Activated CD8-positive, alpha-beta T cell treated with anti-CD3 and anti-CD28 coated beads for 36 hours (primary cell): ENCODE measurements at regions not wholly inside any gene's neighbourhood (a gene's known extent, or its start where the extent isn't known, plus 50 kb on each side); places are given as distances from the start of the nearest gene placed in this dataset.

Experiments used
- ATAC-seq: fragments of 200-7000 bp; cut with Tn5 transposase; one replicate; pipeline ENCODE4 v1.10.0; 2021; ENCODE audit warnings: mild to moderate bottlenecking, moderate library complexity
- CTCF ChIA-PET: fragments of 350-600 bp; sonication (Branson Sonifier 250); formaldehyde crosslinking; loops from one replicate; lab custom pipeline; 2021; ENCODE audit warnings: antibody characterized with exemption; lab: Charles Lee
- POLR2A ChIA-PET: fragments of 350-600 bp; sonication (Branson Sonifier 250); formaldehyde crosslinking; loops from one replicate; lab custom pipeline; 2021; ENCODE audit warnings: antibody characterized with exemption; lab: Charles Lee
- DNase-seq: peaks from one replicate; pipeline ENCODE4 v3.0.0-alpha.2; 2020
- H3K27ac Mint-ChIP-seq: one replicate; pipeline ENCODE4 v1.8.0; 2021; ENCODE audit warnings: mild to moderate bottlenecking, mixed read lengths
- H3K27me3 Mint-ChIP-seq: one replicate; pipeline ENCODE4 v1.8.0; 2021; ENCODE audit warnings: mixed read lengths
- H3K36me3 Mint-ChIP-seq: one replicate; pipeline ENCODE4 v1.8.0; 2021; ENCODE audit warnings: low read depth, mixed read lengths
- H3K4me1 Mint-ChIP-seq: one replicate; pipeline ENCODE4 v1.8.0; 2021; ENCODE audit warnings: low read depth, mixed read lengths
- H3K4me3 Mint-ChIP-seq: one replicate; pipeline ENCODE4 v1.8.0; 2021; ENCODE audit warnings: mild to moderate bottlenecking, moderate library complexity, mixed read lengths
- H3K9me3 Mint-ChIP-seq: one replicate; pipeline ENCODE4 v1.8.0; 2021; ENCODE audit warnings: mixed read lengths
- intact Hi-C: fragments of 100-400 bp; cut with micrococcal nuclease; formaldehyde crosslinking; loops from one replicate; pipeline ENCODE4 v1.10.0; 2022
- TF ChIP-seq, protein P1 (sequence below): fragments of 200-600 bp; IDR thresholded peaks from one replicate; pipeline ENCODE4 v1.8.0; 2022; ENCODE audit warnings: antibody characterized with exemption, mild to moderate bottlenecking

DNA sequence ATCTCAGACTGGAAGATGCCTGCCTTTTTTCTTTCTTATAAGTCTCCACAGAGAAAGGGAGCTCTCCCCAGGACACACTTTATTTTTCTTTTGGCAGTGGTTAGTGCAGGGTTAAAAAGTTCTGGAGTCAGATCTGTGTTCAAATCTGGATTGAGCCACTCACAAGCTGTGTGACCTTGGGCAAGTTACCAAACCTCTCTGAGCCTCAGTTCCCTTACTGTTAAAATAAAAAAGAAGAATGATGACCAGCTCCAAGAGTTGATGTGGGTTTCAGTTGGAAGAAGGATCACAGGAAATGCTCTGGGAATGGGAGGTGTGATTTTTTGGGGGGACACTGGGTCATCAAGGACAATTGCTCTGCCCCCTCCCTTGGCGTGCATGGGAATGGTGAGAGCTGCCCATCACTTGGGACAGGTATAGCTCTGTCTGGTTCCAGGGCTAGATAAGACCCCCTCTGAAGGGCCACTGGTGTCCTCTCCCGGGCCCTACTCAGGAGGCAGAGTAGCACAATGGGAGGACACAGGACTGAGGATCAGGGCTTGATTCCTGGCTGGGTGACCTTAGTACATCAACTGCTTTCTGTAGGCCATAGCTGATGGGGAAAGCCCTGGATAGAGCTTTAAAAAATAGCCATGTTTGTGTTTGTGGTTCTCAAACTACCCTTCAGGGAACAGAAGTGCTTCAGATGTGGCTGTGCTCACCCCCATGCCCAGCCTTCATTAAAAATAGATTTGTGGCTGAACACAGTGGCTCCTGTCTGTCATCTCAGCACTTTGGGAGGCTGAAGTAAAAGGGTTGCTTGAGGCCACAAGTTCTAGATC, 228.3 kb downstream of the MIAT start:
- Mint-ChIP-seq H3K9me3 (no peaks in the 10 kb centered on the region), H3K27me3 (no peaks in the 10 kb centered on the region), H3K4me3 (no peak overlapping the region), H3K36me3 (peaks cover 1% of the 10 kb centered on the region), H3K4me1 (no peaks in the 10 kb centered on the region), H3K27ac (no peak overlapping the region)
- ChIA-PET POLR2A (no interaction called here), CTCF (interaction anchor here (0.8 kb wide), 1 partner anchor 207 kb away, joined by 3 read pairs; no protein-coding TSS in a partner anchor)
- no peak for ATAC-seq
- TF ChIP-seq, protein P1, sequence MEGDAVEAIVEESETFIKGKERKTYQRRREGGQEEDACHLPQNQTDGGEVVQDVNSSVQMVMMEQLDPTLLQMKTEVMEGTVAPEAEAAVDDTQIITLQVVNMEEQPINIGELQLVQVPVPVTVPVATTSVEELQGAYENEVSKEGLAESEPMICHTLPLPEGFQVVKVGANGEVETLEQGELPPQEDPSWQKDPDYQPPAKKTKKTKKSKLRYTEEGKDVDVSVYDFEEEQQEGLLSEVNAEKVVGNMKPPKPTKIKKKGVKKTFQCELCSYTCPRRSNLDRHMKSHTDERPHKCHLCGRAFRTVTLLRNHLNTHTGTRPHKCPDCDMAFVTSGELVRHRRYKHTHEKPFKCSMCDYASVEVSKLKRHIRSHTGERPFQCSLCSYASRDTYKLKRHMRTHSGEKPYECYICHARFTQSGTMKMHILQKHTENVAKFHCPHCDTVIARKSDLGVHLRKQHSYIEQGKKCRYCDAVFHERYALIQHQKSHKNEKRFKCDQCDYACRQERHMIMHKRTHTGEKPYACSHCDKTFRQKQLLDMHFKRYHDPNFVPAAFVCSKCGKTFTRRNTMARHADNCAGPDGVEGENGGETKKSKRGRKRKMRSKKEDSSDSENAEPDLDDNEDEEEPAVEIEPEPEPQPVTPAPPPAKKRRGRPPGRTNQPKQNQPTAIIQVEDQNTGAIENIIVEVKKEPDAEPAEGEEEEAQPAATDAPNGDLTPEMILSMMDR = no peak
- intact Hi-C loops = no loop called here
- DNase-seq = no peak

DNA sequence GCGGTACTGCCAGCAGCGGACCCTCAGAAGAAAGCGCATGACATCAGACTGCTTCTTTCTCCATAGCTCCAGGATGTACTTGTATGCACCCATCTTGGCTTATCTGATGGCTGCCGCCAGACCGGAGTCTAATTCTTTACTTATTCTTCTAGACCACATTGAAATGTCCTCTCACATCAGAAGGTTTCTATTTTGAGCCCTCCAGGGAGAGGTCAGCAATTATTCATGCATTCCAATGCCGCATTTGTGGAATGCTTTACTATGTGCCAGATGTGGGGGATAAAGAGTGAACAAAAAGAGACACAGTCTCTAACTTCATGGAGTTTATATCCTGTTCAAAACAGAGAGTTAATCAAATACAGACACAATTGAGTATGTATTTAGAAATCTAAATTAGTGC, 230.1 kb downstream of the MIAT start:
- Mint-ChIP-seq H3K27ac (no peak overlapping the region), H3K4me1 (no peaks in the 10 kb centered on the region), H3K36me3 (peaks cover 1% of the 10 kb centered on the region), H3K27me3 (no peaks in the 10 kb centered on the region), H3K9me3 (no peaks in the 10 kb centered on the region), H3K4me3 (no peak overlapping the region)
- TF ChIP-seq, protein P1 = no peak
- ChIA-PET POLR2A (no interaction called here), CTCF (no interaction called here)
- intact Hi-C loops = no loop called here
- ATAC-seq (no peak), DNase-seq (no peak)

- TF ChIP-seq, protein P1 = no peak
- DNase-seq (no peak), ATAC-seq (no peak)
- Mint-ChIP-seq H3K36me3 (peaks cover 1% of the 10 kb centered on the region), H3K27me3 (no peaks in the 10 kb centered on the region), H3K27ac (no peak overlapping the region), H3K9me3 (no peaks in the 10 kb centered on the region), H3K4me1 (no peaks in the 10 kb centered on the region), H3K4me3 (no peak overlapping the region)
- intact Hi-C loops = no loop called here
- POLR2A ChIA-PET = interaction anchor here (0.8 kb wide), 1 partner anchor 13 kb away, joined by 4 read pairs; no protein-coding TSS in a partner anchor
- CTCF ChIA-PET = no interaction called here
Observed at GRCh38 chr22:26887916-26888315, 230.5 kb downstream of the MIAT start.

- H3K27ac Mint-ChIP-seq = no peak overlapping the region
- POLR2A ChIA-PET = no interaction called here
- CTCF ChIA-PET = no interaction called here
- H3K36me3 Mint-ChIP-seq = no peaks in the 10 kb centered on the region
- H3K4me3 Mint-ChIP-seq = no peak overlapping the region
- H3K9me3 Mint-ChIP-seq = no peaks in the 10 kb centered on the region
- TF ChIP-seq, protein P1 = no peak
- DNase-seq (no peak), ATAC-seq (no peak)
- peaks cover 2% of the 10 kb centered on the region for H3K27me3 Mint-ChIP-seq
- intact Hi-C loops = no loop called here
- H3K4me1 Mint-ChIP-seq = no peaks in the 10 kb centered on the region
Observed at GRCh38 chr22:26888887-26889286, 231.5 kb downstream of the MIAT start.

GRCh38 chr22:26889802-26890201, 232.4 kb downstream of the MIAT start:
- ChIA-PET POLR2A (no interaction called here), CTCF (no interaction called here)
- intact Hi-C loops = no loop called here
- Mint-ChIP-seq H3K27me3 (peaks cover 2% of the 10 kb centered on the region), H3K4me1 (peaks cover 5% of the 10 kb centered on the region), H3K27ac (no peak overlapping the region), H3K9me3 (no peaks in the 10 kb centered on the region), H3K4me3 (no peak overlapping the region), H3K36me3 (no peaks in the 10 kb centered on the region)
- no peak for DNase-seq
- ATAC-seq = no peak
- TF ChIP-seq, protein P1 = no peak
